Brain pericyte (primary cell): ENCODE measurements at regions not wholly inside any gene's neighbourhood (a gene's known extent, or its start where the extent isn't known, plus 50 kb on each side); places are given as distances from the start of the nearest gene placed in this dataset.
"Not testable (repeated sequence)": the region's sequence is repeated elsewhere in the genome, so short reads cannot be mapped to it uniquely, and the experiment has no call there.

Experiments used
- DNase-seq: peaks from one replicate; pipeline ENCODE4 v3.0.0-alpha.2; 2012; ENCODE audit warnings: low read depth, low spot score

- DNase-seq = not testable (repeated sequence)
These were observed 60.6 kb upstream of the IRAK1BP1 start for GRCh38 chr6:78806792-78807191.

DNA sequence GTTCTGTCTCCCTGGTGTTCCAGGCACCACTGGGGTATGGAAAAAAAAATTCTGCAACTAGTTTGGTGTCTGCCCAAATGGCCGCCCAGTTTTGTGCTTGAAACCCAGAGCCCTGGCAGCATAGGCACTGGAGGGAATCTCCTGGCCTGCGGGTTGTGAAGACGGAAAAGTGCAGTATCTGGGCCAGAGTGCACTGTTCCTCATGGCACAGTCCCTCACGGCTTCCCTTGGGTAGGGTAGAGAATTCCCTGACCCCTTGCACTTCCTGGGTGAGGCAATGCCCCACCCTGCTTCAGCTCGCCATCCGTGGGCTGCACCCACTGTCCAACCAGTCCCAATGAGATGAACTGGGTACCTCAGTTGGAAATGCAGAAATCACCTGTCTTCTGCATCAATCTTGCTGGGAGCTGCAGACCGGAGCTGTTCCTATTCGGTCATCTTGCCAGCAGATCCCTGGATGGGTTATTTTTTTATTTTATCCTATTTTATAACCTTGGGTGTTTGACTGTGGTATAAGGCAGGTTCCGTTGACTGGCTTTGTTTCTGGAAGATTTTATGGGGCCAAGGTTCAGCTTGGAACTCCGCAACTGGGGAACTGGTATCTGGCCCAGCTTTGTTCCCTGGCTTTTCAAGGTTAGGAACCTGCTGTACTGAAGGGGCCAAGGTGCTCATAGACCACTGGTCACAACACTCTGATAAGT lies 59.5 kb upstream of the IRAK1BP1 start:
- not testable (repeated sequence) for DNase-seq

- DNase-seq = no peak
These were observed 58.9 kb upstream of the IRAK1BP1 start for GRCh38 chr6:78808356-78808891.

DNA sequence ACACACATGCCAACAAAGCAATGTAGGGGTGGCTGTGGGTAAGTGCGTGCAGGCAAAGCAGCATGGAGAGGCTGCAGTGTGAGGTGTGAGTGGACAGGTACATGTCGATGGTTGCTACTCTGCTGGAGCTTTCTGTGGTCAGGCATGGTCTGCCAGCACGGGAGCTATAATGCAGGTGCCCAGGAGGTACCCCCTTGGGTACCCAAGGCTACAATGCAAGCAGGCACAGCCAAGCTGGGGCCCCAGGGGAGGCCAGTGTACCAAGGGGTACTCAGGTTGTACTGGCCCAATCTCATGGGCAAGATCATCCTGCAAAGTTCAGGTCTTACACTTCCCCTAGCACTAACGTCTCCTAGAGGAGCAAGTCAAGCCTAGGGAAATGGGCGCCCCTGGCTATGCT lies 58.4 kb upstream of the IRAK1BP1 start:
- DNase-seq = no peak

GRCh38 chr6:78810146-78810545 lies 57.2 kb upstream of the IRAK1BP1 start:
- DNase-seq = peak; percentile 11

- DNase-seq = no peak
These were observed 56.7 kb upstream of the IRAK1BP1 start for GRCh38 chr6:78810698-78811097.
